Choroid plexus epithelial cell (primary cell): ENCODE measurements at regions not wholly inside any gene's neighbourhood (a gene's known extent, or its start where the extent isn't known, plus 50 kb on each side); places are given as distances from the start of the nearest gene placed in this dataset.
A peak's percentile ranks its signal among the peaks of the same experiment; 100 is the strongest.

Source experiments
- DNase-seq: peaks from one replicate; pipeline ENCODE4 v3.0.0-alpha.2; 2010; ENCODE audit warnings: low read depth
- H3K4me3 ChIP-seq: 2 replicates; pipeline ENCODE4 v1.5.1; 2011; ENCODE audit warnings: low read depth, mild to moderate bottlenecking, control low read depth, low read length, moderate library complexity
- CTCF ChIP-seq: conservative IDR thresholded peaks from 2 replicates; pipeline ENCODE4 v1.5.1; 2011; ENCODE audit warnings: low read depth, mild to moderate bottlenecking, control low read depth, inconsistent platforms, low read length, moderate library complexity

DNA sequence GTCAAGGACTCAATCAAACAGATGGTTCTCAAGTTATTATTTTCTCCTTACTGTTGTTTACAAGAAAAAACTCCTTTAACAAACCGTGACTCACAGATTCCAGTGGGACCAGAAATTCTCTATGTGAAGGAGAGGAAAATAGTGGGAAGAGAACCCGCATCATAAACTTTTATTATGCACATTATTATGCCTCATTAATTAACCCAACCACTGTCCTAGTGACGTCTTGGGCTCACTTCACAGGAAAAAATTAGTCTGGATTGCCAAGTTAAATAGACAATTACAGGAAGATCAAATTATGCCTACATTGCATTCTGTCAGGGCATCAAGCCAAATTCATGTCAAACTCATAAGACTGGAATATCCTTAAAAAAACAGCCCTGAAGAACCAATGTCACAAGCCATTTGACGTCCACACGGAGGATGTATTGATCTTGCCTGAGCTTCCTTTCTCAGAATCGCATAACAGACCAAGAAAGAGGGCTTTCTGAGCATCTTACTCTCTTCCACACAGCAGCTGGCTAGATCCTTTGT, 347.8 kb downstream of the DUSP10 start:
- H3K4me3 ChIP-seq = no peak overlapping the region
- DNase-seq = peak; percentile 8
- TF ChIP-seq CTCF = no peak

GRCh38 chr1:221396526-221396925, 345.4 kb downstream of the DUSP10 start:
- H3K4me3 ChIP-seq = no peak overlapping the region
- TF ChIP-seq CTCF = no peak
- no peak for DNase-seq

GRCh38 chr1:221397141-221397540, 344.7 kb downstream of the DUSP10 start:
- no peak for DNase-seq
- no peak overlapping the region for H3K4me3 ChIP-seq
- no peak for TF ChIP-seq CTCF

GRCh38 chr1:221397606-221398005, 344.3 kb downstream of the DUSP10 start:
- TF ChIP-seq CTCF = no peak
- DNase-seq = no peak
- H3K4me3 ChIP-seq = no peak overlapping the region

GRCh38 chr1:221405146-221405545, 336.7 kb downstream of the DUSP10 start:
- H3K4me3 ChIP-seq = no peak overlapping the region
- no peak for DNase-seq
- no peak for TF ChIP-seq CTCF

- TF ChIP-seq CTCF = no peak
- no peak for DNase-seq
- no peak overlapping the region for H3K4me3 ChIP-seq
These were observed 333.6 kb downstream of the DUSP10 start for GRCh38 chr1:221408117-221408803.

DNA sequence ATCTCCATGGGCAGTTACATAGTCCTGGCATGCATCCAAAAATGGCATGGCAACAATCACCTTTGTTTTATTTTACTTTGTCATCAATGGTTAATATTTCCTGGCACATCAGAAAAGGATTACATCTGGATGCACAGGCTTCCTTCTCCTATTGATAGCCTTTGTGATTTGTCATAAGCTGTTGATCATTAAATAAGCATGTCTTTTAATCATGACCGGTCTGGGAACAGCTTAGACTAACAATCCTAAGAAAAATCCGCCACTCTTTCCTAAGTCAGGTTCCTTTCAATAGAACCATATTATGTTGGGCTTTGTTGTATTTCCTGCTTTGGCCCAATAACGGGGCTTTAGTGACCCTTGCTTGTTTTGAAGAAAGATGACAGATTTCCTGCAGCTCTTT, 330.6 kb downstream of the DUSP10 start:
- TF ChIP-seq CTCF = no peak
- DNase-seq = no peak
- no peak overlapping the region for H3K4me3 ChIP-seq
